HG03354 (cell line): ENCODE measurements at regions not wholly inside any gene's neighbourhood (a gene's known extent, or its start where the extent isn't known, plus 50 kb on each side); places are given as distances from the start of the nearest gene placed in this dataset.
A peak's percentile ranks its signal among the peaks of the same experiment; 100 is the strongest.
"Not testable (repeated sequence)": the region's sequence is repeated elsewhere in the genome, so short reads cannot be mapped to it uniquely, and the experiment has no call there.

Experiments used
- ATAC-seq: cut with Tn5 transposase; IDR thresholded peaks from one replicate; pipeline ENCODE4 v1.9.1; 2021; ENCODE audit warnings: mild to moderate bottlenecking; ENCODE audit not compliant: unreplicated experiment, poor library complexity, severe bottlenecking

DNA sequence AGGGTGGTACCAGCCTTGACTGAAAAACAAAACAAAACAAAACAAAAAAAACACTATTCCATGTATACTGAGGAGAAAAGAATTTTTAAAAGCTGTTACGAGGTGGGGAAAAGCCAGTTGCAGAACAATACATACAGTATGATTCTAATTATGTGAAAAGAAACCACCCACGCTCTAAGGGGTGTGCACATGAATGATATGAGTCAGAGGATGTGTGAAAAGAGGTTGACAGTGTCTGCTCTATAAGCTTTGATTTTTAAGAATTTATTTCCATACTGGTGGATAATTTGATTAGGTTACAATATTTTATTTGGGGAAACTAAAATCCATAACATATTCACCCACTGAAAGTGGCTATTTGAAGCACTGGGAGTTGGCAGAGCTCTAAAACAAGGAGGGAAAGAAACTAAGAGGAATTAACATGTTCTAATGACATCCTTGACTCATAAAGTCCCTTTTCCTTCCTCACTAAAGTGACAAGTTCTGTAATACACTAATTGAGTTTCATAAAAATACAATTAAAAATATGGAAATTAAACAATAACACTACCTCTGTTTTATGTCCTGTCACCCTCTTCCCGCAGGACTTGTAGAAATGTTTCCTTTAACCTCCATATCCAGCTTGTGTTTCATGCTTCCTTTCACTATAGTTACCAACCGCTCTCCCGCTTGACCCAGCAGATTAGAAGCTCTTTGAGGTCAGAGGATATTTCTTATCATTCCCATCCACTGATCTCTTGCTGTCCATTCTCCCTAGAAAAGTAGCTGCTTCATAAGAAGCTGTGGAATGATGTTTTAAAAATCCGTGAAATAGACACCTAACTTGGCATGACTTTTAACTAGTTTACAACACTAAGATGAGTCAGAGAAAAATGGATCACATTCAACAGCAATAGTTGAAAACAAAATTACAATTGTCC is 118.6 kb upstream of the CCDC28A start:
- peak; percentile 97 for ATAC-seq

DNA sequence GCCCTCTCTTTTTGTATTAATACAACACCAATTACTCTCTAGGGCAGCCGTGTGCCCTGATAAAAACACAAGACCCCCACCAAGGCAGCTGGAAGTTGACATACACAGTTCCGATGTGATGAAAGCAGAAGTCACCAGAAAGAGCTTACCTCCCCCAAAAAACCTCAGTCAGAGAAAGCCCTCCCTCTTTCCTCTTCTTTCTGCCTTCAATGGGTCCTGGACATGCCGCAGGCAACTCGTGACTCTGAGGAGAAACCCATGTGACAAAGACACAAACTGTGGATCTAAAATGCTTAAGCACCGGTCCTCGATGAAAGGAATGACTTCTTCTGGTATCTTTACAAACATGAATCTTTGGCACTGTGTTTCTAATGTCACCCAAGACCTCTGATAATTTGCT is 117.7 kb upstream of the CCDC28A start:
- no peak for ATAC-seq

DNA sequence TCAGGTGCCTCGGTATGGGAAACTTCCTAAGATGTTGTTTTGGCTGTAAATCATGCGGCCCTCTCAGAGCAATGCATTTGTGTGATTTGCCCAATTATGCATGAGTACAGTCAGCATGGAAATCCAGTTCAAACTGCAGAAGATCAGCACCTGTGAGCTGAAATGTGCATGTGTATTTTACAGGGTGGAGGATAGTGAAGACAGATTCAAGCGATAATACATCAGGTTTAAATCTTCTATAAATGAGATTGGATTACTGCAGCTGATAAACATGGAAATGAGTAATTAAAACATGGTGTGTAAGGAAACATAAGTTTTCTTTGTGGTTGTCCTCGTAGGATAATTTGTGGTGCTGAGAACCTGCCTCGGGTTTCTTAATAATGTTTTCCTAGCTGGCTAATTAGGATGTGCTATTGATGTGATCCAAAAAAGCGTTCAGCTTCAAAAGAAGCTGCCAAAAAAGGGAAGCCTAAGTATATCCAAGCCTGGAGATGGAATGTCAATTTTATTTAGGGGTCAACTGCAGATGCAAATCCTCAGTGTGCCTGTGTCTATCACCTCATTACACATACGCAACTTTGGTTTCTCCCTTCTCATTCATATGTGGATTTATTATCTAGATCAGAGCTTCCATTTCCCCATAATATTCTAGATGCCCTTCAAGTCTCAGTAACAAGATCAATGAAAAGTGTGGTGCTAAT is 117.1 kb upstream of the CCDC28A start:
- ATAC-seq, result no peak

DNA sequence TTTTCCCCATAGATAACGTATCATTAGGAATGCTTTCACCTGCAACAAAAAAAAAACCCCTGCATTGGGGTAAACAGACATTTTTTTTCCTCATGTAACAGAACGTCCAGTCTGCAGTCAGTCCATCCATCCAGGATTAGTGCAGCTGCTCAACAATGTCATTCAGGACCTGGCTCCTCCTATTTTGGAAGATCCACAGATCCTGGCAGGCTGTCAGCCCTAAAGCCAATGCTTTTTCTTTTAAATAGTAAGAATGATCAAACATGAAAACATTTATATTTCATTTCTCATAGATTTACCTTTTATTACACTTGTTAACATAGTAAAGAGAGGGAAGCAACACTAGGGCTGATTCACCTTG is 116.5 kb upstream of the CCDC28A start:
- no peak for ATAC-seq

DNA sequence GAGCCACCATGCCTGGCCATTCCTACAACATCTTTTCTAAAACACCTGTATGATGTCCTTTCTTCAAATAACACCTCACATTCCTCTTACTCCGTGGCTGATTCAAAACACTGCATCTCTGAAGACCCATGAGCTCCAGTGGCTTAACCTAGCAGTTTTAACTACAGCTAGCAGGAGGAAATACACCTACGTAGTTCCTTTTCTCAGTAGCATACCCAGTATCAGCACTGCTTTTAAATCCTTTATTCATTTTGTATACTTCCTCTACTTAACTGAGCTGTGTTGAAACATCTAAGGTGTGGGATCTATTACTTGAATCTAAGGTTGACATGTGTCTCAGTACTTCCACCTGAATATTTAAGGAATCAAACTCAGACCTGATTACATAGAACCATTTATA is 113.6 kb upstream of the CCDC28A start:
- ATAC-seq, result no peak

DNA sequence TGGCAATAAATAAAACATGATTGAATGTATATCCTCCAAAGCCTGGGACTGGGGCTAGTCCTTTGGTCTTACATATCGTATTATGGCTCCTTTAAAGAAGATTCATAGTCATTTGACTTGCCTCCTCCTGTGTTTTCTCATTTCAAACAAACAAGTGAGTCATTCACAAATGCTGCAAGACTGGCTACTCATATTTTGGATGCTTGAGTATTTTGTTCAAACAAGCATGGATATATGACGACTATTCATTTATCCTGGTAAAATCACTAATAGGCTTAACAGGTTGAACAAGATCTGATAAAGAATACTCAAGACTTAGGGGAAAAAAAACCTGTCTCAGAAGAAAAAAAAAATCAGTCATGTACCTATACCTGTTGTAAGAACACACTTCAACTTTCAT is 111.1 kb upstream of the CCDC28A start:
- ATAC-seq, result no peak

DNA sequence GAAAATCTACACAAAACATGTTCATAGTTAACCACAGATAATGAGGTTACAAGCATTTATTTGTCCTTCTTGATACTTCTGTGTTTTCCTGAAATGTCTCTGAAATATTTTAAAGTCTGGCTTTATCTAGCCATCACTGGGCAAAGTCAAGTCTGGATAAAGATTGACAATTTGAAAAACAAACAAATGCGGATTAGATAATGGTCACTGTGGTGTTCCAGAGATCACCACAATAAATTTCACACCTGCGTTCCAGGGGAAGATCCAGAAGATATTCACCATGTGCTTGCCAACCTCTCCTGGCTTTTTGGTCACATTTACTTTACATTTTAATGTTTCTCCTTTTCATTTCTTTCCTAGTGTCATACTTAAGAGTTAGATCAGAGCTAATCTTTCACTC is 109.7 kb upstream of the CCDC28A start:
- ATAC-seq, result no peak

DNA sequence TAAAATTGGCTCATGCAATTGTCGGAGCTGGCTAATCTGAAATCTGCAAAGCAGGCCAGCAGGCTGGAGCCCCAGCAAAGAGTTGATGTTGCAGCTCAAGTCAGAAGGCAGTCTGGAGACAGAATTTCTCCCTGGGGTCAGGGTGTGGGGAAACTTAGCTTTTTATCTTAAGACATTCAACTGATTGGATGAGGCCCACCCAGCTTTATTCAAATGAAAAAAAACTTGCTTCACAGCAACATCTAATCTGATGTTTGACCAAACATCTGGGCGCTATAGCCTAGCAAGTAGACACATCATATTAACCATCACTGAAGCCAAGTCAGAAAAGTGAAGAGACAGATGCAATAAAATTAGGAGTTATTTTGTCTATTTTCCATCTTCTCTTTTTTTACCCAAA is 108.8 kb upstream of the CCDC28A start:
- ATAC-seq, result no peak

DNA sequence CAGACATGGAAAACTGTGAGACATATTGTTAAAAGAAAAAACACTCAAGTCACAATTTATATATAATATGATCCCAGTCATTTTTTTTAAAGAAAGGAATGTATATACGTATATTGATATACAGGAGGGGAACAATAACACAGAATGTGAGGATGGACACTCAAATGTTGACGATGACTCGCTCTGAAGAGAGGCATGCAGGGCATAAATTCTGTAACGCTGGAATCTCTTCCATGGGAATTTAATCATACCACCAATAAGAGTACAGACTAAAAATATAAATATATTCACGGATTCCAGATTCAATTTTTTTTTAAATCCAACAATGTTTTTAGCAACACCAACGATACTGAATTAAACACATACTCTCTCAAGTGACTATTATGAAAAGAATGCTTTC is 106.9 kb upstream of the CCDC28A start:
- ATAC-seq, result no peak

DNA sequence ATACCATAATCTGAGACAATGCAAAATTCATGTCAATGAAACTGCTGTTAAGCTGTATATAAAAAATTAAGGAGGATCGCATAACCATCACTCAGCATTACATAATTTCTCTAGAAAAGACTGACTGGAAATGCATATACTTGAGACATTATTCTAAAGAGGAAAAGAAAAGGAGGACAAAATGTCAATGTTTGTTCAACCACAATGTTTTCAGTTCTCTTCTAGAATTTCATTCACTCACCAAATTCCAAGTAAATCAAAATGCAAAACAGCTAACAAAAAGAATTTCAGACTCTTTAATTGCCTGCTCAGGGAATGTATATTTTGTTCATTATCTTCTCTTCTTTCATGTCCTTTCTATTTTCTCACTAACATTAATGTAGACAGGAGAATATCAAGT is 106.2 kb upstream of the CCDC28A start:
- no peak for ATAC-seq

DNA sequence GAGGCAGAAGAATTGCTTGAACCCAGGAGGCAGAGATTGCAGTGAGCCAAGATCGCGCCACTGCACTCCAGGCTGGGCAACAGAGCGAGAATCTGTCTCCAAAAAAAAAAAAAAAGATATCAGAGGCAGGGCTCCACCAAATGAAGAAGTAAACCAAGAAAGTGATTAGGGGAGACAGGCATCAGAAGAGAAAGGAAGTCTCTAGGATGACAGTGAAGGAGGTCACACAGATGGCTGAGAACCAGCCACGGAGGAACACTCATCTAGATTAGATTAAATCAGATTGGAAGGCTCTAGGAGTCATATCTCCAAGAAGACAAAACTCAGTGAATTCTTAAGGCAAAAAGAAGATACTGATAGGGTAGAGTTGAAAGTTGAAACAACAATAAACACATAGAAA is 102.2 kb upstream of the CCDC28A start:
- no peak for ATAC-seq

DNA sequence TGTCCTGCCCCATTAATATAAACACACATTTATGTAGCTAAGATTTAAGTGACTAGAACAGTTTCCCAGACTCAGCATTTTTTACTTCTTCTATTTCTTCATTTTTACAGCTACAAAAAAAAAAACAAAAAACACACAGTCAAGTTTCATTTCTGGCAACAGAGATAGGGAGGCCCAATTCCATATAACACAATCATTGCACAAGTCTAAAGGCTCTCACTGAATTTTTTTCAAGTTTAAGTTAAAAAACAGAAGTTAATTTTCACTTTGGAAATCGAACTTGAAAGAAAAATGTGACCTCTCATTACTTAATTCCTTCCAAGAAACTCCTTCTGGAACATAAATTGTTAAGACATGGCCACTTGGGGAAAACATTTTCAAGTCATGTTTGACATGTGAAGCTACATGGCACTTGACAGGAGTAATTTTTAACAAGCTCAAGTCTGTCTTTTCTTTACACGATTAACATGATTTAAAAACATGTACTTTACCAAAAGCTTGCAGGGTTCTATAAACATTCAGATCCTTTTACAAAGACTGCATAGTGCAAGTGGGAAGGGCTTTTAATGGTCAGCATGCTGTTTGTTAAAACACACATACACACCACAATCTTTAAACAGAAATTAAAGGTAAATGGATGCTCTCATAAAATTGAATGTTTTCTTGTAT is 100.1 kb upstream of the CCDC28A start:
- ATAC-seq, result no peak

DNA sequence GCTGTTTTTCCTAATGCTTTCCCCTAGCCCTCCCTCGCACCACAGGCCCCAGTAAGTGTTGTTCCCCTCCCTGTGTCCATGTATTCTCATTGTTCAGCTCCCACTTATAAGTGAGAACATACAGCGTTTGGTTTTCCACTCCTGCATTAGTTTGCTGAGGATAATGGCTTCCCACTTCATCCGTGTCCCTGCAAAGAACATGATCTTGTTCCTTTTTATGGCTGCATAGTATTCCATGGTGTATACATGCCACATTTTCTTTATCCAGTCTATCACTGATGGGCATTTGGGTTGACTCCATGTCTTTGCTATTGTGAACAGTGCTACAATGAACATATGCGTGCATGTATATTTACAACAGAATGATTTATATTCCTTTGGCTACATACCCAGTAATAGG is 99.1 kb upstream of the CCDC28A start:
- not testable (repeated sequence) for ATAC-seq

DNA sequence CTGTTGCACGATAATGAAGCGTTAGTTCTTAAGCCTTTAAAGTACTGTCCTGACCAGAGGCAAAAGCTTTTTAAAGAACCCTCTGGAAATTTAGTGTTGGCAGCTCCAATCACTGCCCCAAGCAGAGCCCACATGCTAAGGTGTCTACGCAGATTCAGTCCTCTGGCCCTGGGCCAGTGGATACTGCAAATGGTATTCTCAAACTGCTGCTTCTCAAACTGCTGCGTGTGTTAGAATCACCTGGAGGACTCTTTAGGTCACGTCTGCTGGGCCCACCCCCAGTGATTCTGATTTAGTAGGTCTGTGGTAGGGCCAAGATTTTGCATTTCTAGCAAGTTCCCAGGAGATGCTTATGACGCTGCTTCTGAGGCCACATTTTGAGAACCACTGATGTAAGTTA is 96.0 kb upstream of the CCDC28A start:
- no peak for ATAC-seq

DNA sequence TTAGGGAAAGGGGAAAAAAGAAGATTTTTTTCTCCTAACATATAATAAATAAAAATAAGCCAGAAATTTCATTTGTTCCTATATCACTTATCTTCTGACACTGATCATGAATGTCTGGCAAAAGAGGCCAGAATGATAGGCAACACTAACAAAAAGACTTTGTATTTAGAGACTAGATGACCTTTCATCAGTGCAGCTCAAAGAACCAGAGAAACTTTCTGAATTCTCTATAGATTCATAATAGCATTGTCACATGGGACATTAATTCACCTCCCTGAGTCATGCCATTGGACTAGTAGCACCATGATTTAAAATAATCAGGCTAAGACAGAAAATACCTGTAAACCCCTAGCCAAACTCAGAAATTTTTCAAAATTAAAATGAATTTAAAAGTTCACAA is 95.4 kb upstream of the CCDC28A start:
- no peak for ATAC-seq

DNA sequence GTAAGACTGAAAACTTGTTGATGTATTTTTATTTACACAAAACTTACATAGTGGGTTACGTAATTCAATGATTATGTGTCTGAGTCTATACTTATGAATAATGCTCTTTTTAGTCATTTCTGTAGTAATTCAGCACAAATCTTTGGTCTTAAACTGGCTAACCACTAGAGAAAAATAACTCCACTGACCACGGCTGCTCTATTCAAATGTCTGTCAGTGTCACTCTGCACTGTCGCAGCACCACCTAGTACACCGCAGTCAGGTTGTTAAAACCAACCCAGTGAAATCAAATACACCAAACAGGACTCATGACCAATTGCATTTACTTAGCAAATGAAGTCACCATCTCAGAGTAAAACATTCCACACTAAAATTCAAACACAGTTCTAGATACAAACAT is 93.5 kb upstream of the CCDC28A start:
- no peak for ATAC-seq

DNA sequence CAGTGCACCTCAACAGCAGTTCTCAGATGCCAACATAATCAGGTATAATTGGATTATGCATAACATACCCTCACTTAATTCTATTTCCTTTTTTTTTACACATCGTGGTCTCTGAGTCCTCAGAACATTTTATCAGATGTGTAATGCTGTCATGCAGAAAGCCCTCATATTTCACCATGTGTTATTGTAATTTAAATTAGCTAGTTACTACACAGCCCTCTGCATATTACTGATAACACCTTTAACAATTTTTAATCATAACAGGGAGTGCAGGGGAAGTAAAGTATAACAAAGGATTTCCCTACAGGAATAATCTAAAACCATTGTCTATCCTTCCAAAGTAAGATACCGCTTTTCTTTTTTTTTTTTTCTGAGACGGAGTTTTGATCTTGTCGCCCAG is 91.9 kb upstream of the CCDC28A start:
- ATAC-seq, result no peak

DNA sequence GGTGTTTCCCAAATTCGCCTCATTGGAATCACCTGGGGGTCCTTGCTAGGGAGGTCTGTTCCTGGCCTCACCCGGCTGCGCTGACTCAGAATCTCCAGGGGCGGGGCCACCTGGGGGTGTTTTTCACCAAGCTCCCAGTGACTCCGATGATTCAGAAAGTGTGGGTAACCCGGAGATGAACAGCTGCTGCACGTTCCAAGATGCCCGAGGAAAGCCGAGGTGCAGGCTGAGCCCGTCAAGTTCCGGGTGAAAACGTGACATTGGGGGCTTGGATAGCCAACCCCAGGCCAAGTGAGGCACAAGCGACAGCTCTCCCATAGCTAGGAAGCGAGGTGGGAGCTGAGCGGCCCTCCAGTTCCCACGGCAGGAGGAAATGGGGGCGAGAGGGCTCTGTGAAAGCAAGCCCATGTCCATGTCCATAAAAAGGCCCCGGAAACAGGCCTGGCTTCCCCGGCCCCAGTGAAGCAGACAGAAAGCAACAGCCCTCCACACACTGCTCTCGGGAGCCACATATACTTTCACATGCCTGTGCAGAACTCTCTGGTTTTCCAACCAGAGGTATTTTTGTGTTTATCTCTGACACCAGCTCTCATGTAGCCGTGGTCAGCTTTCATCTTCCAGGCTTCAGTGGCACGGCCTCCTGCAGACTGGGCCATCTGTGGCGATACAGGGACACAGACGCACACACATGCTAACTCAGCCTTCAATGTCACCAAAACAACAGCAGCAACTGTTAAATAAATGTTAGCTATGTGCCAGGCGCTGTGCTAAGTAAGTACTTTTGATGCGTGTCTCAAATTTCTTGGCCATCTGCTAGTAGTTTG is 90.7 kb upstream of the CCDC28A start:
- no peak for ATAC-seq

DNA sequence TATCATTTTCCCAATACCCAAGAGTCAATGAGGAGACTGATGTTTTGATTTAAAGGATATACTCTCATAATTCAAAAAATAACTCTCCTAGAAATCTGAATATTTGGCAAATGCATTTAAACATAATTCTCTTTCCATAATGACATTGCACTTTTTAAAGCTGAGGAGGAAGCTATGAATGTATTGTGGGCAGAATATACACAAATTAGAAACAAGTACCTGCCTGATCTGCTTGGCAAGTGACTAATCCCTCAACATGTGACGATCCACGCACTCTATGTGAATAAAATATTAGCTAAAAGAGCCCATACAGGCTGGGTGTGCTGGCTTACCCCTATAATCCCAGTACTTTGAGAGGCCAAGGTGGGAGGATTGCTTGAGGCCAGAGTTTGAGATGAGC is 88.3 kb upstream of the CCDC28A start:
- ATAC-seq, result no peak

DNA sequence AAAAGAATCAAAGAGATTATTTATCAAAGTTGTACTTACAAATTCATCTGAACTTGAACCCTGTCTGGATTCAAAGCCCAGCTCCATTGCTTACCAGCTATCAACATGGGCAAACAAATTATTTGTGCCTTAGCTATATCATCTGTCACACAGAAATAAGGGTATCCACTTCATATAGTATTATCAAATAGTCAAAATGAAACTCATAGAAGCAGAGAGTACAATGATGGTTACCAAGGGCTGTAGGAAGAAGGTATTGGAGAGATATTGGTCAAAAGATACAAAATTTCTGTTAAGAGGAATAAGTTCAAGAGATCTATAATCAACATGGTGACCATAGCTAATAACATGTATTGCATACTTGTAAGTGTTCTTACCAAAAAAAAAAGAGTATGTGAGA is 87.8 kb upstream of the CCDC28A start:
- ATAC-seq, result no peak
